GM19240 (cell line): ENCODE measurements at regions not wholly inside any gene's neighbourhood (a gene's known extent, or its start where the extent isn't known, plus 50 kb on each side); places are given as distances from the start of the nearest gene placed in this dataset.
A peak's percentile ranks its signal among the peaks of the same experiment; 100 is the strongest.

Experiments
- DNase-seq: peaks from one replicate; pipeline ENCODE4 v3.0.0; 2011; ENCODE audit warnings: low spot score; ENCODE audit not compliant: insufficient read length

- no peak for DNase-seq
Observed at GRCh38 chr12:132426349-132427173, 63.4 kb upstream of the FBRSL1 start.

DNA sequence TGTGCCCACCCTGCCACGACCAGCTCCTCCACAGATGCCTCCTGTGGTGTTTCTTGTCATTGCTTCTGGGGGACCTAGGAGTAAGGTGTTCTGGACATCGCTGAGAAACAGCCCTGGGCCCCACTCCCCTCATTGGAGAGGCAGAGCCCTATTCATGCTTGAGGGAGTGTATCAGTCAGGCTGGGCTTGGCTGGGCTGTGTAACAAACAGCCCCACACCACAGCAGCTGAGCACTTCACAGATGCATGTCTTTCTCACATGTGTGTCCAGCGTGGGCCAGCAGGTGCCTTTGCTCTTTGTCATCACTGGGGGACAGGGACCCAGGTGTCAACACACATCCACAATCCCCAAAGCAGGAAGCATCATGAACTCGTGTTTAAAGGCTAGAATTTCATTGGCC, 65.1 kb upstream of the FBRSL1 start:
- DNase-seq = no peak

GRCh38 chr12:132423820-132424645, 65.9 kb upstream of the FBRSL1 start:
- no peak for DNase-seq

- no peak for DNase-seq
Observed at GRCh38 chr12:132423251-132423819, 66.6 kb upstream of the FBRSL1 start.

DNA sequence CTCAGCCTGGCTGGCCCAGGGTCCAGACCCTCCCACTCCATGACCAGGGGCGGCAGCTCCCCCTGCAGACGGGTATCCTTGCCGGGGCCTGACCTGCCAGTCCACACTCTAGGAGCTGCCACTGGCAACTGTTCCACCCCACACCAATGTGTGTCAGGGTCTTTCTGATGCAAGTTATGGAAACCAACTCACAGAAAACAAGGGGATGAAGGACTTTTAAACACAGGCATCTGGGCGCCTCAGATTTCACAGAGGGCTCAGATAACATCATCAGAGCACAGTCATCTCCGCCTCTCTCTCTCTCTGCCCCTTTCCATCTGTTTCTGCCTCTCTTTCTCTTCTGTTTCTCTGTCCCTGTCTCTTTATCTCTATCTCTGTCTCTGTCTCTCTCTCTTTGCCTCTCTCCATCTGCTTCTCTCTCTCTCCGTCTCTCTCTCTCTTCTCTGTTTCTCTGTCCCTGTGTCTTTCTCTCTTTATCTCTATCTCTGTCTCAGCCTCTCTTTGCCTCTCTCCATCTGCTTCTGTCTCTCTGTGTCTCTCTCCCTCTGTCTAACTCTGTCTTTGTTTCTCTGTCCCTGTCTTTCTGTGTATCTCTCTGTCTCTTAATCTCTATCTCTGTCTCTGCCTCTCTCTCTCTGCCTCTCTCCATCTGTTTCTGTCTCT, 67.4 kb upstream of the FBRSL1 start:
- DNase-seq = no peak

DNA sequence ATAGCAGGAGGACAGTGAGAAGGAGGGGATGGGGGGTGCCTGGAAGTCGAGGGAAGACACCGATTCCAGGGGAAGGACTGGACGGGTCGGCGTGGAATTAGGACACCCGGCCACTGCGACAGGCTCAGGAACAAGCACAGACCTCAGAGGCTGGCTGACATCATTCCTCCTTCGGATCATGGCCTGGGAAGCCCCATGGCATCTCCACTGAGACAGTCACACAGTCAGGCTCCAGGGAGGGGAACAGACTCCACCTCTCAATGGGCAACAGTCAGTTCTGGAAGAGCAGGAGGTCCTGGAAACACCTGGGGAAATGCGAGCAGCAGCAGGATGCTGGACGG, 67.9 kb upstream of the FBRSL1 start:
- DNase-seq = no peak

DNA sequence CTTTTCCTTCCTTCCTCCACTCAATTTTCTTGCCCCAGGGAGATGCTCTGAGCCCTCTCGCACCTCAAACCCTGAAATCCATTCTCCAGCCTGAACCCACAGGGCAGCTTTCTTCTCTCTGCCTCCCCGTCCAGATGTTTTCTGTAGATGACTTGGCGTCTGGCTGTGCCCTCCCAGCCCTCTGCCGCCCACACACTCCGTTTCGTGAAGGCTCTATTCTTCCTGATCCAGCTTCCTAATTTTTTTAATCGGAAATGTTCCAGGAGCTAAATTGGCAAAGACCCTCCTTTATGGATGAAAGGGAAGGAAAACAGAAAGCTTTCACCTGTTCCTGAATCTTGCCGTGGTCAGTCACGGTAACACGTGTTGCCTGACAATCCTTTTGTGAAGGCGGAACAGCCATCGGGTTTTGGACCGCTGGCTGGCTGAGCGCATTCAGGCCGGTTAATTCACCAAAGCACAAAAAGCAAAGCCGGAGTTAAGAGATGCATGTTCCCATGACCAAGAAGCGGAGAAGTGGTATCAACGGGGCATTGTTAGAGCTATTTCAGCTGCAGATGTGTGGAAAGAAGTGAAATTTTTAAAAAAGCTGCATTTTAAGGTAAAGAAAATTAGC, 70.2 kb upstream of the FBRSL1 start:
- DNase-seq = no peak

- DNase-seq = no peak
Observed at GRCh38 chr12:132418393-132418925, 71.5 kb upstream of the FBRSL1 start.

- no peak for DNase-seq
Observed at GRCh38 chr12:132417741-132418140, 72.2 kb upstream of the FBRSL1 start.

DNA sequence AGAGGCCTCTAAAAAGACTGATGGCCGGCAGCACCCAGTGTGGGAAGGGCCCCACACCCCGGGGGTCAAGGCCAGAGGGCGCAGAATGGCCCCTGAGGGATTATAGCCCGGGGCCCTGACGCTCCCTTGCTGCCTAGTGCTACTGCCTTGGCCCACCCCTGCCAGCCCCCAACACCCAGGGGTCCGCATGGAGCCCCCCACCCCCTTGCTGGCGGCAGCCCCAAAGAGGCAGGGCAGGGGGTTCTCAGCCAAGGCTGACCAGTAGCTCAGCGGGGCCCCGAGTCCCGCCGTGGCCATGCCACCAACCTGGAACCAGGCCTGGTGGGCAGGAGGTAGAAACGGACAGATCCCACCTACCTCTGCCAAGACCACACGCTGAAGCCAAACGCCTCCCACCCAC, 73.1 kb upstream of the FBRSL1 start:
- DNase-seq = no peak

GRCh38 chr12:132416121-132416673, 73.8 kb upstream of the FBRSL1 start:
- no peak for DNase-seq

DNA sequence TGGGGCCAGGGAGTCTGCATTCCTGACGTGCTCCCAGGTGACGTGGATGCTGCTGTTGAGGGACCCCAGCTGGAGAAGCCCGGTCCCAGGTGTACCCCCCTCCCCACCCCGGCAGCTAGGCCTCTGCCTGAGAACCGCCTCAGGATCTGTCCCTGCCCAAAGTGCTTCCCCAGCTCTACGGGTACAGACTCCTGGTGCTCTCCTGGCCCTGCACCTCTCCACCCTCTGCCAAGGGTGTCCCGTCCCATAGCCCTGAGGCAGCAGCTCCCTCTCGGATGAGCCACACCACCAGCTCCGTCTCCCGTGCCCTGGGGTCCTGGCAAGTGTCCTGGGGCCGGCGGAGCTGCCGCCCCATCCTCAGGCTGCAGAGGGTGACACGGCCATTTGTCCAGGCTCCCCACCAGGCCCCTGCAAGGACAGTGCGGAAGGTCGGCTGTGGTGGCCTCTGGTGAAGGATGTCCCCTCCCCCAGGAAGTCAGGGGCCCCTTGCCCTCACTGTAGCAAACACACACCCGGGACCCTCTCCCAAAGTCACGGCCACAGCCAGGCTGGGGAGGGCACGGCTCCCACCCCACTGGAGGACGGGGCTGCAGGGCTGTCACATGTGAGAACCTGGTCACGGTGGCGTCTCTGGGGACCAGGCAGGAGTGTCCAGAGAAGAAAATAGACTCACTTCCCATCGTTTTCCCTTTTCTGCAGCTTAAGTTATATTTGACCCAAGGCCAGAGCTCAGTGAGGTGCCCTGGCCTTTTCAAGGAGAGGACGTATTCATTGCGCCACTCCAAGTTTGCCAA, 74.4 kb upstream of the FBRSL1 start:
- no peak for DNase-seq

DNA sequence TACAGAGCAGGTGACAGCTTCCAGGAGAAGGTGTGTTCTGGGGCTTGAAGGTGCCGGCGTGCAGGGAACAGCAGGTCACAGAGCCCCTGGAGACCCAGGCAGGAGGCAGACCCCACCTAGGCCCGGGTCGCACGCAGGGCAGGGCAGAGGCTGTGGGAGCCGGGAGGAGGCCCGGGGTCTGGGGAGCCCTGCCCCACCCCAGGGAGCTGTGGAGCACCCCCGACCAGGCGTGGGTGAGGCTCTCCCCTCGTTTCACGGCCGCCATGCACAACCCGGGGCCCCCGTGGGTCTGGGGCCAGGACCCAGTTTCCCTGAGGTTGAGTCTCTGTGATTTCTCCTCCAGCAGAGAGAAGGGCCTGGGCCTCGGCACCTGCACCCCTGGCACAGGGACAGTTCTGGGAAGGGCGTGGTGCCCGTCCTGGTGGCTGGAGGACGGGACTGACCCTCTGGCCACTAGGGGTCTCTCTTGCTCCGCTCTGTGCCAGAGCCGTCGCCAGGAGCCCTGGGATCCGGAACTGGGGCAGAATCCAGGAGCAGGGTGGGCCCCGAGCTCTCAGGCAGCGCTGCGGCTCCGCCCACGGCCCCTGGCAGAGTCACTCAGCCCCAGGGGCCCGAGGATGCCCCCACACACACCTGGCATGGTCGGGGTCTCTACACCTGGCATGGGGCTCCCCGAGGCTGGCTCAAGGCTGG, 75.2 kb upstream of the FBRSL1 start:
- DNase-seq = peak; percentile 97

- DNase-seq = no peak
Observed at GRCh38 chr12:132413931-132414588, 75.9 kb upstream of the FBRSL1 start.

GRCh38 chr12:132411457-132411856, 78.5 kb upstream of the FBRSL1 start:
- DNase-seq = no peak

DNA sequence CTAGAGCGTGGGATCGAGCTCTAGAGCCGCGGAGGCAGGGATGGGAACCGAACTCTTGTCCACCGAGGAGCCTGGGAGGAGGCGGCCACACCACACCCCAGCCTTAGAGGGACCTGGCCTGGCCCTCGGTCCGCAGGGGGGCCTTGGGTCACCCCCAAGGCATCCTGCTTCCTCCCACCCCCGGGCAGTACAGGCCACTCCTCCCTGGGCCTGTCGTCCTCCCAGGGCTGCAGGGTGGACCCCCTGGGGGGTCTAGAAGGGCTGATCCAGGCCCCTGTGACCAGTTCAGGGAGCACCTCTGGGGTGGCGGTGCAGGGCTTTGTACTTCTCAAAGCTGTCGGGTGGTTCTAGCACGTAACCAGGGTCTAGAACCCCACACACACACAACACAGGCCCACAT, 79.1 kb upstream of the FBRSL1 start:
- no peak for DNase-seq

GRCh38 chr12:132410296-132410625, 79.7 kb upstream of the FBRSL1 start:
- DNase-seq = no peak

GRCh38 chr12:132409495-132410295, 80.3 kb upstream of the FBRSL1 start:
- no peak for DNase-seq
